Gastroesophageal sphincter (tissue), 4 donors: ENCODE measurements at regions not wholly inside any gene's neighbourhood (a gene's known extent, or its start where the extent isn't known, plus 50 kb on each side); places are given as distances from the start of the nearest gene placed in this dataset.
A peak's percentile ranks its signal among the peaks of the same experiment; 100 is the strongest.

Experiments
- ATAC-seq: fragments of 150-250 bp; one replicate; pipeline ENCODE4 v1.9.1; 2016; ENCODE audit warnings: mild to moderate bottlenecking, moderate library complexity
- H3K27ac ChIP-seq, 4 donors: fragments of 200-600 bp; sonication (generic) in 3 of 4; 1 replicate in 3 of 4; 2 replicates in 1 of 4; pipeline ENCODE4 v1.5.1; 2016 to 2019
- H3K27me3 ChIP-seq: fragments of 200-600 bp; sonication (generic); one replicate; pipeline ENCODE4 v1.5.1; 2019
- H3K36me3 ChIP-seq, 2 donors: fragments of 200-600 bp; sonication (generic); one replicate each; pipeline ENCODE4 v1.5.1; 2019; ENCODE audit warnings: control low read depth in 1 of 2
- H3K4me1 ChIP-seq, 3 donors: fragments of 200-600 bp; sonication (generic); 1 replicate in 2 of 3; 2 replicates in 1 of 3; pipeline ENCODE4 v1.5.1; 2016 to 2019; ENCODE audit warnings: control low read depth in 2 of 3
- H3K4me3 ChIP-seq, 2 donors: fragments of 200-600 bp; sonication (generic); one replicate each; pipeline ENCODE4 v1.5.1; 2019; ENCODE audit warnings: mild to moderate bottlenecking in 1 of 2, moderate library complexity in 1 of 2
- H3K9me3 ChIP-seq, 3 donors: fragments of 200-600 bp; sonication (generic); one replicate each; pipeline ENCODE4 v1.5.1; 2017 to 2019; ENCODE audit warnings: control low read depth in 2 of 3
- CTCF ChIP-seq, 4 experiments: fragments of 200-600 bp in 2 of 4; fragments of 450-650 bp in 2 of 4; sonication (generic) in 1 of 4; IDR thresholded peaks; one replicate each; pipeline ENCODE4 v1.5.1; 2017 to 2019; ENCODE audit warnings: antibody characterized with exemption in 4 of 4, mild to moderate bottlenecking in 2 of 4, moderate library complexity in 2 of 4
- EP300 ChIP-seq: sonication (generic); formaldehyde crosslinking; IDR thresholded peaks from one replicate; pipeline ENCODE4 v1.6.1; 2017; ENCODE audit warnings: antibody characterized with exemption, mild to moderate bottlenecking
- POLR2A ChIP-seq, 2 donors: fragments of 450-650 bp; IDR thresholded peaks; one replicate each; pipeline ENCODE4 v1.6.1; 2017; ENCODE audit warnings: antibody characterized with exemption in 2 of 2, mild to moderate bottlenecking in 2 of 2, moderate library complexity in 1 of 2
- POLR2AphosphoS5 ChIP-seq: sonication (generic); formaldehyde crosslinking; IDR thresholded peaks from one replicate; pipeline ENCODE4 v1.6.1; 2017; ENCODE audit warnings: antibody characterized with exemption
- WGBS, 2 donors: methylation state at CpG; one replicate each; pipeline ENCODE4 v1.1.5; 2018; ENCODE audit warnings: low coverage in 1 of 2; 5-methylcytosine and 5-hydroxymethylcytosine counted together

GRCh38 chr3:194278186-194278845 lies 72.8 kb downstream of the CPN2 start:
- H3K4me1 ChIP-seq = peaks cover 17 to 84% (median 28%) of the 10 kb centered on the region in 3 donors
- 65 to 90% methylated on average over 2 to 8 of the region's 9 CpGs for WGBS, 2 donors

GRCh38 chr3:194279101-194279500 lies 72.0 kb downstream of the CPN2 start:
- no peak overlapping the region for H3K4me3 ChIP-seq
- H3K27me3 ChIP-seq = no peaks in the 10 kb centered on the region
- WGBS, 2 donors = 83 to 99% methylated on average over 6 to 9 of the region's 9 CpGs
- peaks cover 17 to 77% (median 28%) of the 10 kb centered on the region in 3 donors for H3K4me1 ChIP-seq
- peak overlapping the region in 3 of 4 donors; percentile 74 to 86 (median 83) for H3K27ac ChIP-seq
- TF ChIP-seq CTCF (IDR thresholded peaks at IDR 0.05) (no peak), POLR2A (IDR thresholded peaks at IDR 0.05) (no peak), EP300 (no peak), POLR2AphosphoS5 (no peak)
- ATAC-seq = no peak
- H3K9me3 ChIP-seq = no peaks in the 10 kb centered on the region
- no peaks in the 10 kb centered on the region for H3K36me3 ChIP-seq

More at GRCh38 chr3:194278186-194278845, 72.8 kb downstream of the CPN2 start:
- Histone ChIP-seq H3K27ac (peak overlapping the region; percentile 67 to 86 (median 78)), H3K27me3 (no peaks in the 10 kb centered on the region), H3K4me3 (no peak overlapping the region), H3K9me3 (no peaks in the 10 kb centered on the region), H3K36me3 (no peaks in the 10 kb centered on the region)
- ATAC-seq = no peak
- TF ChIP-seq CTCF (IDR thresholded peaks at IDR 0.05) (no peak), POLR2A (IDR thresholded peaks at IDR 0.05) (no peak), POLR2AphosphoS5 (no peak), EP300 (no peak)

GRCh38 chr3:194279701-194280360 lies 71.3 kb downstream of the CPN2 start:
- no peaks in the 10 kb centered on the region for H3K36me3 ChIP-seq
- ATAC-seq = no peak
- no peak overlapping the region for H3K4me3 ChIP-seq
- no peak for TF ChIP-seq POLR2A (IDR thresholded peaks at IDR 0.05)
- no peak for TF ChIP-seq POLR2AphosphoS5
- no peak for TF ChIP-seq EP300
- TF ChIP-seq CTCF (IDR thresholded peaks at IDR 0.05) = no peak
- WGBS, 2 donors = 100% methylated on average over 1 to 2 of the region's 5 CpGs
- H3K4me1 ChIP-seq = peaks cover 17 to 71% (median 28%) of the 10 kb centered on the region in 3 donors
- H3K9me3 ChIP-seq = no peaks in the 10 kb centered on the region
- H3K27ac ChIP-seq = peak overlapping the region in 1 of 4 donors; percentile 86
- H3K27me3 ChIP-seq = no peaks in the 10 kb centered on the region

GRCh38 chr3:194280777-194281176 lies 70.4 kb downstream of the CPN2 start:
- H3K36me3 ChIP-seq = no peaks in the 10 kb centered on the region
- H3K4me1 ChIP-seq = peaks cover 17 to 71% (median 30%) of the 10 kb centered on the region in 3 donors
- WGBS, 2 donors = 100% methylated on average over 1 of the region's 2 CpGs; no CpG with 5 or more reads in 1 of the 2 donors
- no peak overlapping the region for H3K27ac ChIP-seq
- no peaks in the 10 kb centered on the region for H3K9me3 ChIP-seq
- no peaks in the 10 kb centered on the region for H3K27me3 ChIP-seq
- H3K4me3 ChIP-seq = no peak overlapping the region
- ATAC-seq = no peak
- TF ChIP-seq EP300 (no peak), POLR2AphosphoS5 (no peak), POLR2A (IDR thresholded peaks at IDR 0.05) (no peak), CTCF (IDR thresholded peaks at IDR 0.05) (no peak)
